ENCODE measurements at regions not wholly inside any gene's neighbourhood (a gene's known extent, or its start where the extent isn't known, plus 50 kb on each side); places are given as distances from the start of the nearest gene placed in this dataset.

- TF ChIP-seq CREB5 (CRISPR knock-in tag; IDR thresholded peaks at IDR 0.05; ENCODE audit: low read depth): no peak
- no peak for TF ChIP-seq ZNF8 (CRISPR knock-in tag; IDR thresholded peaks at IDR 0.05)
Observed at GRCh38 chr5:44632344-44632743, 176.4 kb upstream of the MRPS30 start (continued).

- TF ChIP-seq ZFP30 (CRISPR knock-in tag; IDR thresholded peaks at IDR 0.05) (no peak), ZNF70 (CRISPR knock-in tag; IDR thresholded peaks at IDR 0.05) (no peak), SNAI2 (CRISPR knock-in tag; IDR thresholded peaks at IDR 0.05) (no peak), OSR1 (CRISPR knock-in tag; IDR thresholded peaks at IDR 0.05) (no peak), ZFP3 (CRISPR knock-in tag; IDR thresholded peaks at IDR 0.05) (no peak), POU6F1 (CRISPR knock-in tag; IDR thresholded peaks at IDR 0.05; ENCODE audit: borderline replicate concordance, low read depth) (no peak), TCF4 (CRISPR knock-in tag; IDR thresholded peaks at IDR 0.05; ENCODE audit: borderline replicate concordance) (no peak), GLIS3 (CRISPR knock-in tag; IDR thresholded peaks at IDR 0.05) (no peak)
- ATAC-seq: no peak
Observed at GRCh38 chr5:44626846-44627245, 181.9 kb upstream of the MRPS30 start.

- no peak for ATAC-seq
- TF ChIP-seq ZNF8 (CRISPR knock-in tag; IDR thresholded peaks at IDR 0.05) (no peak), ZC3H10 (CRISPR knock-in tag; IDR thresholded peaks at IDR 0.05) (no peak), ZFP3 (CRISPR knock-in tag; IDR thresholded peaks at IDR 0.05) (no peak)
Observed at GRCh38 chr5:44622331-44622730, 186.4 kb upstream of the MRPS30 start.

- TF ChIP-seq ZNF70 (CRISPR knock-in tag; IDR thresholded peaks at IDR 0.05) (no peak), ISL1 (CRISPR knock-in tag; IDR thresholded peaks at IDR 0.05) (no peak), OSR1 (CRISPR knock-in tag; IDR thresholded peaks at IDR 0.05) (no peak), ZFP3 (CRISPR knock-in tag; IDR thresholded peaks at IDR 0.05) (no peak), GLIS3 (CRISPR knock-in tag; IDR thresholded peaks at IDR 0.05) (no peak), CSDC2 (CRISPR knock-in tag; IDR thresholded peaks at IDR 0.05) (no peak)
- no peak for ATAC-seq
Observed at GRCh38 chr5:44619875-44620610, 188.7 kb upstream of the MRPS30 start.

GRCh38 chr5:44614845-44615244 is 193.9 kb upstream of the MRPS30 start:
- TF ChIP-seq SNAI2 (CRISPR knock-in tag; IDR thresholded peaks at IDR 0.05) (no peak), GLIS3 (CRISPR knock-in tag; IDR thresholded peaks at IDR 0.05) (no peak), ZNF70 (CRISPR knock-in tag; IDR thresholded peaks at IDR 0.05) (no peak), TSHZ2 (CRISPR knock-in tag; IDR thresholded peaks at IDR 0.05) (no peak), ZNF8 (CRISPR knock-in tag; IDR thresholded peaks at IDR 0.05) (no peak), CSDC2 (CRISPR knock-in tag; IDR thresholded peaks at IDR 0.05) (no peak), ZFP3 (CRISPR knock-in tag; IDR thresholded peaks at IDR 0.05) (no peak), PATZ1 (CRISPR knock-in tag; IDR thresholded peaks at IDR 0.05; ENCODE audit: borderline replicate concordance) (no peak), RARB (CRISPR knock-in tag; IDR thresholded peaks at IDR 0.05) (no peak), CSRNP3 (CRISPR knock-in tag; IDR thresholded peaks at IDR 0.05) (no peak), CREB5 (CRISPR knock-in tag; IDR thresholded peaks at IDR 0.05; ENCODE audit: low read depth) (no peak), ARNTL (CRISPR knock-in tag; IDR thresholded peaks at IDR 0.05; ENCODE audit: borderline replicate concordance, low read depth) (no peak), ZC3H10 (CRISPR knock-in tag; IDR thresholded peaks at IDR 0.05) (no peak)
- ATAC-seq: no peak
